ENCODE measurements at regions not wholly inside any gene's neighbourhood (a gene's known extent, or its start where the extent isn't known, plus 50 kb on each side); places are given as distances from the start of the nearest gene placed in this dataset.

DNA sequence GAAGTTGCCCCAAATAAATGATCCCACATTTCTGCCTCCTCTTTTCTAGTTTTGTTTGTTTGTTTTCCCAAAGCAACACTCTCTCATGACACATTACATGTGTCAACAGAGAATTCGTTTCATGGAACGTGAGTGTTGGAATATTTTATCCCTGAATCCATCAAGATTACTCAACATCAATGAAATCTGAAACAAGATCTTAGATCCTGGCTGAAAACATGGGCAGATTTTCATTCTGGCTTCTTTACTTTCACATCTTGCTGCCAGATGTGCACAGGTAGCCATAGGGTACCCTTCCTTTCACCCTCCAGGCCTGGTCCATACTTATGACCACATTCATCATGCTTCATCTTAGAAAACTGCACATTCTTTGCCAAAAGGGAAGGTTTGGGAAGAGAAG, 347.0 kb downstream of the DOK5 start:
- POLR2A ChIA-PET (ENCODE audit: low non-redundant PET): no interaction called here
- CTCF ChIA-PET: no interaction called here

DNA sequence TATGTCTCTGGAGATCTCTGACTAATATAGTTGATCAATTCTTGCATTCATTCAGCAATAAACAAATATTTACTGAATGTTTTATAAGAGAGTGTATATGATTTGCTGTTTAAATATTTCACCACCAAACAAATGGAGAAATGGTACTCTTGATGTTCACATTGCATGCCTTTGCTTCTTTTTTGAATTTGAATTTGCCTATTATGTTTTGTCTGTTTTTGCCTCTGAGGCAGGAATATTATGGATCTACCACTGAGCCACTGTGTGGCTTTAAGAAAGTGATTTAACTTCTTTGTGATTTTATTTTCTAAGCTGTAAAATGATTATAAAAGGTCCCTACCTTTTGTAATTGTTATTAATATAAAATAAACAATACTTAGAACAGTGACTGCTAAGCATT, 345.0 kb downstream of the DOK5 start:
- no peak for TF ChIP-seq EZH2 (IDR thresholded peaks at IDR 0.05; ENCODE audit: borderline replicate concordance, low read depth, low read length, poor library complexity, severe bottlenecking)
- TF ChIP-seq, protein P1, sequence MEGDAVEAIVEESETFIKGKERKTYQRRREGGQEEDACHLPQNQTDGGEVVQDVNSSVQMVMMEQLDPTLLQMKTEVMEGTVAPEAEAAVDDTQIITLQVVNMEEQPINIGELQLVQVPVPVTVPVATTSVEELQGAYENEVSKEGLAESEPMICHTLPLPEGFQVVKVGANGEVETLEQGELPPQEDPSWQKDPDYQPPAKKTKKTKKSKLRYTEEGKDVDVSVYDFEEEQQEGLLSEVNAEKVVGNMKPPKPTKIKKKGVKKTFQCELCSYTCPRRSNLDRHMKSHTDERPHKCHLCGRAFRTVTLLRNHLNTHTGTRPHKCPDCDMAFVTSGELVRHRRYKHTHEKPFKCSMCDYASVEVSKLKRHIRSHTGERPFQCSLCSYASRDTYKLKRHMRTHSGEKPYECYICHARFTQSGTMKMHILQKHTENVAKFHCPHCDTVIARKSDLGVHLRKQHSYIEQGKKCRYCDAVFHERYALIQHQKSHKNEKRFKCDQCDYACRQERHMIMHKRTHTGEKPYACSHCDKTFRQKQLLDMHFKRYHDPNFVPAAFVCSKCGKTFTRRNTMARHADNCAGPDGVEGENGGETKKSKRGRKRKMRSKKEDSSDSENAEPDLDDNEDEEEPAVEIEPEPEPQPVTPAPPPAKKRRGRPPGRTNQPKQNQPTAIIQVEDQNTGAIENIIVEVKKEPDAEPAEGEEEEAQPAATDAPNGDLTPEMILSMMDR (conservative IDR thresholded peaks at IDR 0.05; ENCODE audit: low read depth, low read length): no peak
- BruUV-seq (replicated peaks): no TSS peak

More for the DNA sequence above, 347.0 kb downstream of the DOK5 start:
- Histone ChIP-seq H3K4me3 (ENCODE audit: low read depth, low read length, poor library complexity, severe bottlenecking) (no peak overlapping the region), H3K27ac (ENCODE audit: low read depth, low read length, poor library complexity, severe bottlenecking) (no peak overlapping the region), H3K27me3 (replicated peaks; ENCODE audit: insufficient read depth, low read depth, low read length, poor library complexity) (no peaks in the 10 kb centered on the region), H3K4me1 (ENCODE audit: insufficient read depth, low read length, poor library complexity, severe bottlenecking) (no peaks in the 10 kb centered on the region), H3K36me3 (ENCODE audit: insufficient read depth, low read length, poor library complexity, severe bottlenecking) (no peaks in the 10 kb centered on the region), H3K9me3 (ENCODE audit: low read depth, low read length, poor library complexity, severe bottlenecking) (no peaks in the 10 kb centered on the region)
- no TSS peak for BruUV-seq (replicated peaks)
- TF ChIP-seq, protein P1 (conservative IDR thresholded peaks at IDR 0.05; ENCODE audit: low read depth, low read length): no peak
- no peak for TF ChIP-seq EZH2 (IDR thresholded peaks at IDR 0.05; ENCODE audit: borderline replicate concordance, low read depth, low read length, poor library complexity, severe bottlenecking)
- intact Hi-C loops (cut with micrococcal nuclease; ENCODE audit: unreplicated experiment): no loop called here
- DNase-seq (ENCODE audit: low spot score): no peak

GRCh38 chr20:54806462-54806861, 331.1 kb downstream of the DOK5 start:
- no peak overlapping the region for H3K4me3 ChIP-seq (ENCODE audit: low read depth, low read length, poor library complexity, severe bottlenecking)
- no peak overlapping the region for H3K27ac ChIP-seq (ENCODE audit: low read depth, low read length, poor library complexity, severe bottlenecking)
- no peaks in the 10 kb centered on the region for H3K4me1 ChIP-seq (ENCODE audit: insufficient read depth, low read length, poor library complexity, severe bottlenecking)
- BruUV-seq (replicated peaks): no TSS peak
- no peaks in the 10 kb centered on the region for H3K27me3 ChIP-seq (replicated peaks; ENCODE audit: insufficient read depth, low read depth, low read length, poor library complexity)
- DNase-seq (ENCODE audit: low spot score): no peak
- intact Hi-C loops (cut with micrococcal nuclease; ENCODE audit: unreplicated experiment): no loop called here
- CTCF ChIA-PET: no interaction called here
- POLR2A ChIA-PET (ENCODE audit: low non-redundant PET): no interaction called here
- H3K9me3 ChIP-seq (ENCODE audit: low read depth, low read length, poor library complexity, severe bottlenecking): no peaks in the 10 kb centered on the region
- no peak for TF ChIP-seq EZH2 (IDR thresholded peaks at IDR 0.05; ENCODE audit: borderline replicate concordance, low read depth, low read length, poor library complexity, severe bottlenecking)
- TF ChIP-seq, protein P1 (conservative IDR thresholded peaks at IDR 0.05; ENCODE audit: low read depth, low read length): no peak
- H3K36me3 ChIP-seq (ENCODE audit: insufficient read depth, low read length, poor library complexity, severe bottlenecking): no peaks in the 10 kb centered on the region

More for the DNA sequence above, 345.0 kb downstream of the DOK5 start:
- H3K36me3 ChIP-seq (ENCODE audit: insufficient read depth, low read length, poor library complexity, severe bottlenecking): no peaks in the 10 kb centered on the region
- no peak for DNase-seq (ENCODE audit: low spot score)
- no peaks in the 10 kb centered on the region for H3K27me3 ChIP-seq (replicated peaks; ENCODE audit: insufficient read depth, low read depth, low read length, poor library complexity)
- intact Hi-C loops (cut with micrococcal nuclease; ENCODE audit: unreplicated experiment): no loop called here
- H3K4me3 ChIP-seq (ENCODE audit: low read depth, low read length, poor library complexity, severe bottlenecking): no peak overlapping the region
- H3K9me3 ChIP-seq (ENCODE audit: low read depth, low read length, poor library complexity, severe bottlenecking): no peaks in the 10 kb centered on the region
- CTCF ChIA-PET: no interaction called here
- POLR2A ChIA-PET (ENCODE audit: low non-redundant PET): no interaction called here
- no peaks in the 10 kb centered on the region for H3K4me1 ChIP-seq (ENCODE audit: insufficient read depth, low read length, poor library complexity, severe bottlenecking)
- H3K27ac ChIP-seq (ENCODE audit: low read depth, low read length, poor library complexity, severe bottlenecking): no peak overlapping the region
